Esophagus muscularis mucosa (tissue), 4 donors: ENCODE measurements at regions not wholly inside any gene's neighbourhood (a gene's known extent, or its start where the extent isn't known, plus 50 kb on each side); places are given as distances from the start of the nearest gene placed in this dataset.
"Not testable (repeated sequence)": the region's sequence is repeated elsewhere in the genome, so short reads cannot be mapped to it uniquely, and the experiment has no call there.

Experiments used
- DNase-seq: peaks from one replicate; pipeline ENCODE4 v3.0.0-alpha.2; 2017; ENCODE audit errors: extremely low spot score
- H3K27ac ChIP-seq, 4 donors: fragments of 200-600 bp; sonication (generic); replicated peaks in 1 of 4; 1 replicate in 3 of 4; 2 replicates in 1 of 4; pipeline ENCODE4 v1.5.1; 2016 to 2019; ENCODE audit warnings: mild to moderate bottlenecking in 1 of 4
- H3K27me3 ChIP-seq, 4 donors: fragments of 200-600 bp; sonication (generic); one replicate each; pipeline versions ENCODE4 v1.5.1 to v1.6.0; 2016 to 2019
- H3K36me3 ChIP-seq, 4 donors: fragments of 200-600 bp; sonication (generic); one replicate each; pipeline ENCODE4 v1.5.1; 2016 to 2019
- H3K4me1 ChIP-seq, 4 donors: fragments of 200-600 bp; sonication (generic); one replicate each; pipeline ENCODE4 v1.5.1; 2016 to 2019
- H3K4me3 ChIP-seq, 4 donors: fragments of 200-600 bp; sonication (generic); 1 replicate in 2 of 4; 2 replicates in 2 of 4; pipeline ENCODE4 v1.5.1; 2016 to 2019; ENCODE audit warnings: mild to moderate bottlenecking in 4 of 4, moderate library complexity in 1 of 4
- H3K9me3 ChIP-seq, 4 donors: fragments of 200-600 bp; sonication (generic); 1 replicate in 3 of 4; 2 replicates in 1 of 4; pipeline ENCODE4 v1.5.1; 2016 to 2019
- CTCF ChIP-seq, 3 experiments: fragments of 200-600 bp in 2 of 3; fragments of 450-650 bp in 1 of 3; sonication (generic) in 2 of 3; IDR thresholded peaks; one replicate each; pipeline ENCODE4 v1.5.1; 2017 to 2019; ENCODE audit warnings: antibody characterized with exemption in 3 of 3, mild to moderate bottlenecking in 2 of 3, moderate library complexity in 1 of 3
- EP300 ChIP-seq: sonication (generic); formaldehyde crosslinking; IDR thresholded peaks from one replicate; pipeline ENCODE4 v1.6.1; 2017; ENCODE audit warnings: antibody characterized with exemption
- POLR2A ChIP-seq: fragments of 450-650 bp; IDR thresholded peaks from one replicate; pipeline ENCODE4 v1.6.1; 2017; ENCODE audit warnings: antibody characterized with exemption, moderate library complexity, mild to moderate bottlenecking, low read depth
- POLR2AphosphoS5 ChIP-seq, 2 donors: sonication (generic); formaldehyde crosslinking; IDR thresholded peaks; one replicate each; pipeline ENCODE4 v1.6.1; 2017; ENCODE audit warnings: antibody characterized with exemption in 2 of 2
- WGBS: methylation state at CpG from one replicate; pipeline ENCODE4 v1.1.5; 2018; 5-methylcytosine and 5-hydroxymethylcytosine counted together
- intact Hi-C: fragments of 100-400 bp; cut with DNase I; formaldehyde crosslinking; loops from one replicate; pipeline ENCODE4 v1.15.1; 2023

- TF ChIP-seq CTCF (IDR thresholded peaks at IDR 0.05), result no peak
- TF ChIP-seq POLR2A, result no peak
- no peak for TF ChIP-seq POLR2AphosphoS5 (IDR thresholded peaks at IDR 0.05)
- TF ChIP-seq EP300, result no peak
- DNase-seq, result no peak
- H3K4me3 ChIP-seq, result no peak overlapping the region
- H3K4me1 ChIP-seq, result no peaks in the 10 kb centered on the region
- no peaks in the 10 kb centered on the region for H3K27me3 ChIP-seq
- H3K9me3 ChIP-seq, result no peaks in the 10 kb centered on the region
- intact Hi-C loops, result no loop called here
- no peaks in the 10 kb centered on the region for H3K36me3 ChIP-seq
- H3K27ac ChIP-seq, result no peak overlapping the region
Observed at GRCh38 chr2:180776921-180777320, 203.5 kb upstream of the UBE2E3 start.

- WGBS, result 93% methylated on average over 3 of the region's 3 CpGs
- no peak for DNase-seq
- Histone ChIP-seq H3K36me3 (no peaks in the 10 kb centered on the region), H3K27ac (no peak overlapping the region), H3K27me3 (no peaks in the 10 kb centered on the region), H3K4me1 (no peaks in the 10 kb centered on the region), H3K4me3 (no peak overlapping the region), H3K9me3 (no peaks in the 10 kb centered on the region)
- TF ChIP-seq CTCF (IDR thresholded peaks at IDR 0.05), result no peak
- no peak for TF ChIP-seq POLR2AphosphoS5 (IDR thresholded peaks at IDR 0.05)
- TF ChIP-seq POLR2A, result no peak
- TF ChIP-seq EP300, result no peak
- intact Hi-C loops, result no loop called here
Observed at GRCh38 chr2:180775711-180776110, 204.7 kb upstream of the UBE2E3 start.

- H3K27me3 ChIP-seq, H3K27ac ChIP-seq, H3K4me1 ChIP-seq, DNase-seq, intact Hi-C loops, H3K9me3 ChIP-seq, H3K4me3 ChIP-seq, H3K36me3 ChIP-seq: not testable (repeated sequence)
- 77% methylated on average over 5 of the region's 6 CpGs for WGBS
Observed at GRCh38 chr2:180765316-180765715, 215.1 kb upstream of the UBE2E3 start.

- no peaks in the 10 kb centered on the region for H3K4me1 ChIP-seq
- intact Hi-C loops, result no loop called here
- no peaks in the 10 kb centered on the region for H3K9me3 ChIP-seq
- H3K27ac ChIP-seq, result no peak overlapping the region
- 66% methylated on average over 2 of the region's 2 CpGs for WGBS
- DNase-seq, result no peak
- no peaks in the 10 kb centered on the region for H3K36me3 ChIP-seq
- H3K4me3 ChIP-seq, result no peak overlapping the region
- H3K27me3 ChIP-seq, result no peaks in the 10 kb centered on the region
- TF ChIP-seq POLR2A (no peak), CTCF (IDR thresholded peaks at IDR 0.05) (no peak), POLR2AphosphoS5 (IDR thresholded peaks at IDR 0.05) (no peak), EP300 (no peak)
Observed at GRCh38 chr2:180763263-180763989, 217.0 kb upstream of the UBE2E3 start.

- intact Hi-C loops, result no loop called here
- Histone ChIP-seq H3K27me3 (no peaks in the 10 kb centered on the region), H3K36me3 (no peaks in the 10 kb centered on the region), H3K4me3 (no peak overlapping the region), H3K27ac (no peak overlapping the region), H3K9me3 (no peaks in the 10 kb centered on the region), H3K4me1 (no peaks in the 10 kb centered on the region)
- DNase-seq, result no peak
- WGBS, result 55% methylated on average over 5 of the region's 5 CpGs
- no peak for TF ChIP-seq POLR2A
- TF ChIP-seq EP300, result no peak
- TF ChIP-seq POLR2AphosphoS5 (IDR thresholded peaks at IDR 0.05), result no peak
- no peak for TF ChIP-seq CTCF (IDR thresholded peaks at IDR 0.05)
Observed at GRCh38 chr2:180761224-180761623, 219.2 kb upstream of the UBE2E3 start.
